ENCODE measurements at regions not wholly inside any gene's neighbourhood (a gene's known extent, or its start where the extent isn't known, plus 50 kb on each side); places are given as distances from the start of the nearest gene placed in this dataset.
"Not testable (repeated sequence)": the region's sequence is repeated elsewhere in the genome, so short reads cannot be mapped to it uniquely, and the experiment has no call there.

DNA sequence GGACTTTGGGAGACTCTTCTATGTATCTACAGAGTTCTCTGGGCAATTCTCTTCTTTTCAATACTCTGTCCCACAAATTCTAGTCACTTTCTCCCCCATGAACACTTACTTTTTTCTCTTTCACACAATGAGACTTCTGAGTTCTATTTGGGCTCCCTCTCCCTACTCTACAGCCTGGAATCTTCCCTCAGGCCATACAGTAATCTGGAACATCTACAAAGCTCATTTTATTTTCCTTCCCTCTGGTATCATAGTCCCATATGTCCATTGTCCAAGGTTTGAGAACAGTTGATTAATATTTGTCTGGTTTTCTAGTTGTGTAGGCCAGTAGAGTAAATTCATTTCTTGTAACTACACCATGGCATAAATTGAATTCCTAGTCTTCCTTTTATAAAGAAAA, 544.6 kb upstream of the RAG2 start:
- H3K4me3 Mint-ChIP-seq = no peak overlapping the region
- TF ChIP-seq, protein P1, sequence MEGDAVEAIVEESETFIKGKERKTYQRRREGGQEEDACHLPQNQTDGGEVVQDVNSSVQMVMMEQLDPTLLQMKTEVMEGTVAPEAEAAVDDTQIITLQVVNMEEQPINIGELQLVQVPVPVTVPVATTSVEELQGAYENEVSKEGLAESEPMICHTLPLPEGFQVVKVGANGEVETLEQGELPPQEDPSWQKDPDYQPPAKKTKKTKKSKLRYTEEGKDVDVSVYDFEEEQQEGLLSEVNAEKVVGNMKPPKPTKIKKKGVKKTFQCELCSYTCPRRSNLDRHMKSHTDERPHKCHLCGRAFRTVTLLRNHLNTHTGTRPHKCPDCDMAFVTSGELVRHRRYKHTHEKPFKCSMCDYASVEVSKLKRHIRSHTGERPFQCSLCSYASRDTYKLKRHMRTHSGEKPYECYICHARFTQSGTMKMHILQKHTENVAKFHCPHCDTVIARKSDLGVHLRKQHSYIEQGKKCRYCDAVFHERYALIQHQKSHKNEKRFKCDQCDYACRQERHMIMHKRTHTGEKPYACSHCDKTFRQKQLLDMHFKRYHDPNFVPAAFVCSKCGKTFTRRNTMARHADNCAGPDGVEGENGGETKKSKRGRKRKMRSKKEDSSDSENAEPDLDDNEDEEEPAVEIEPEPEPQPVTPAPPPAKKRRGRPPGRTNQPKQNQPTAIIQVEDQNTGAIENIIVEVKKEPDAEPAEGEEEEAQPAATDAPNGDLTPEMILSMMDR (IDR thresholded peaks at IDR 0.05) = no peak
- peaks cover 2% of the 10 kb centered on the region for H3K27me3 Mint-ChIP-seq (ENCODE audit: low read depth, poor library complexity)
- H3K36me3 Mint-ChIP-seq (ENCODE audit: low read depth) = no peaks in the 10 kb centered on the region
- DNase-seq = no peak
- peaks cover 1% of the 10 kb centered on the region for H3K9me3 Mint-ChIP-seq
- H3K4me1 Mint-ChIP-seq = no peaks in the 10 kb centered on the region
- H3K27ac Mint-ChIP-seq = no peak overlapping the region

DNA sequence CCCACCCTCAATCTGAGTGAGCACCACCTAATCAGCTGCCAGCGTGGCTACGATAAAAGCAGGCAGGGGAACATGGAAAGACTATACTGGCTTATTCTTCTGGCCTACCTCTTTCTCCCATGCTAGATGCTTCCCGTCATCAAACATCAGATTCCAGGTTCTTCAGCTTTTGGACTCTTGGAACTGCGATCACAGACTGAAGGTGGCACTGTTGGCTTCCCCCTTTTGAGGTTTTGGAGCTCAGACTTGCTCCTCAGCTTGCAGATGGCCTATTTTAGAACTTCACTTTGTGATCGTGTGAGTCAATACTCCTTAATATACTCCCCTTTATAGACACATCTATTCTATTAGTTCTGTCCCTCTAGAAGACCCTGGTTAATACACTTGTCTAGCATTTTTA, 543.7 kb upstream of the RAG2 start:
- no peak overlapping the region for H3K27ac Mint-ChIP-seq
- peaks cover 3% of the 10 kb centered on the region for H3K27me3 Mint-ChIP-seq (ENCODE audit: low read depth, poor library complexity)
- no peaks in the 10 kb centered on the region for H3K4me1 Mint-ChIP-seq
- no peak for DNase-seq
- no peaks in the 10 kb centered on the region for H3K36me3 Mint-ChIP-seq (ENCODE audit: low read depth)
- no peak overlapping the region for H3K4me3 Mint-ChIP-seq
- TF ChIP-seq, protein P1 (IDR thresholded peaks at IDR 0.05) = no peak
- peaks cover 7% of the 10 kb centered on the region for H3K9me3 Mint-ChIP-seq

DNA sequence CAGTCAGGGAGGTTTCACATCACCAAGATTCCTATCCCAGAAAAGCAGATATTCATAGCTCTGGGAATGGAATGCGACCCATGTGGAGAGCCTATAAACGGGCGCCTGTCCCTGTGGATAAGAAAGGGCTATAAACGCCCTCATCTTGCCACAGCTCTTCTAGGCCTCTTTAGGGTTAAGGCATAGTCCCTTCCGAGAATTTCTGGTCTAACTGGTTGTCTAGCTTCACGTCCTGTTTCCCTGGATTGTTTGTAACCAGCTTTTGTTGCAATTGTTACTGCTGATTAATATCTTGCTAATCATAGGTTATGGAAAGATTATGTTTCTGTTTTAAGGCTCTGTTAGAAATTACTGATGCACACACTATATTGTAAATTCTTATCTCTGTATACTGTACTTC, 537.6 kb upstream of the RAG2 start:
- DNase-seq; H3K27ac Mint-ChIP-seq; H3K36me3 Mint-ChIP-seq (ENCODE audit: low read depth); H3K27me3 Mint-ChIP-seq (ENCODE audit: low read depth, poor library complexity); H3K4me3 Mint-ChIP-seq; H3K4me1 Mint-ChIP-seq: not testable (repeated sequence)
- peaks cover 35% of the 10 kb centered on the region for H3K9me3 Mint-ChIP-seq

GRCh38 chr11:37134637-37135036, 536.6 kb upstream of the RAG2 start:
- no peak overlapping the region for H3K27ac Mint-ChIP-seq
- H3K4me3 Mint-ChIP-seq = no peak overlapping the region
- H3K4me1 Mint-ChIP-seq = no peaks in the 10 kb centered on the region
- TF ChIP-seq, protein P1 (IDR thresholded peaks at IDR 0.05) = no peak
- peaks cover 41% of the 10 kb centered on the region for H3K9me3 Mint-ChIP-seq
- no peaks in the 10 kb centered on the region for H3K36me3 Mint-ChIP-seq (ENCODE audit: low read depth)
- no peak for DNase-seq
- H3K27me3 Mint-ChIP-seq (ENCODE audit: low read depth, poor library complexity) = peaks cover 6% of the 10 kb centered on the region

DNA sequence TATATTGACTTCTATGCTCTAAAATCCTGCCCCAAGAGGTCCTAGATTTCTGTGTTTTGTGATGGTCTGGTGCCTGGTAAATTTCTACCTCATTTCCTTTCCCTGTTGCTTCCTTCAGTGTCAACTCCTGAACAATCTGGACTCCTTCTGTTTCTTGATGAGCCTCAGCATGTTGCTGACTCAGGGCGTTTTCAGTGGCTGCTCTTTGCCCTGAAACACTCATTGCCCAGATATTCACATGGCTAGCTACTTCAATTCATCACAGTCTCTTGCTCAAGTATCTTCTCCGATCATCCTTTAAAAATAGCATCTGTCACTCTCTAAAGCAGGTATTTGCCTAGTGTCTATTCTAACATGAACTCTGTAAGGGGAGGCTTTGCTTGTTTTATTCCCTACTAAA, 526.3 kb upstream of the RAG2 start:
- TF ChIP-seq, protein P1 (IDR thresholded peaks at IDR 0.05) = no peak
- Mint-ChIP-seq H3K27ac (no peak overlapping the region), H3K4me1 (no peaks in the 10 kb centered on the region), H3K27me3 (ENCODE audit: low read depth, poor library complexity) (no peaks in the 10 kb centered on the region), H3K36me3 (ENCODE audit: low read depth) (no peaks in the 10 kb centered on the region), H3K4me3 (no peak overlapping the region), H3K9me3 (peaks cover 3% of the 10 kb centered on the region)
- DNase-seq = no peak

- TF ChIP-seq, protein P1 (IDR thresholded peaks at IDR 0.05) = no peak
- H3K36me3 Mint-ChIP-seq (ENCODE audit: low read depth) = no peaks in the 10 kb centered on the region
- no peaks in the 10 kb centered on the region for H3K9me3 Mint-ChIP-seq
These were observed 517.9 kb upstream of the RAG2 start for GRCh38 chr11:37115963-37116362.

More at GRCh38 chr11:37115963-37116362, 517.9 kb upstream of the RAG2 start:
- DNase-seq = no peak
- Mint-ChIP-seq H3K27me3 (ENCODE audit: low read depth, poor library complexity) (no peaks in the 10 kb centered on the region), H3K27ac (no peak overlapping the region), H3K4me1 (no peaks in the 10 kb centered on the region), H3K4me3 (no peak overlapping the region)
